K562 (cell line): ENCODE measurements at regions not wholly inside any gene's neighbourhood (a gene's known extent, or its start where the extent isn't known, plus 50 kb on each side); places are given as distances from the start of the nearest gene placed in this dataset.

Experiments used
- ATF7 ChIP-seq: fragments of 450-650 bp; IDR thresholded peaks from 2 replicates; pipeline ENCODE4 v1.7.1; 2014; ENCODE audit warnings: mild to moderate bottlenecking, moderate library complexity
- BACH1 ChIP-seq: fragments of 200-800 bp; sonication (Bioruptor generic); IDR thresholded peaks from 2 replicates; pipeline ENCODE4 v1.6.1; 2016; ENCODE audit warnings: missing genetic modification characterization, missing compliant biosample characterization
- FOXA3 ChIP-seq, 2 experiments: fragments of 450-650 bp in 1 of 2; sonication (generic) in 1 of 2; formaldehyde crosslinking; IDR thresholded peaks in 1 of 2; conservative IDR thresholded peaks in 1 of 2; 2 replicates each; pipeline versions ENCODE4 v1.4.0 to v1.8.0; 2020 to 2022; ENCODE audit warnings: mild to moderate bottlenecking in 2 of 2, missing genetic modification reagents in 1 of 2
- GABPA ChIP-seq: fragments of 200-800 bp; sonication (Bioruptor generic); conservative IDR thresholded peaks from 2 replicates; pipeline ENCODE4 v1.6.1; 2016; ENCODE audit warnings: low read depth, missing genetic modification characterization, missing compliant biosample characterization
- GTF2E2 ChIP-seq: fragments of 200-800 bp; sonication (Bioruptor generic); IDR thresholded peaks from 2 replicates; pipeline ENCODE4 v1.6.1; 2016; ENCODE audit warnings: missing genetic modification characterization, missing compliant biosample characterization
- HMG20A ChIP-seq: fragments of 450-650 bp; formaldehyde crosslinking; conservative IDR thresholded peaks from 2 replicates; pipeline ENCODE4 v1.4.0; 2020; ENCODE audit warnings: mild to moderate bottlenecking, mixed read lengths
- KAT7 ChIP-seq: sonication (generic); formaldehyde crosslinking; IDR thresholded peaks from 2 replicates; pipeline ENCODE4 v1.8.0; 2022; ENCODE audit warnings: missing genetic modification reagents, mild to moderate bottlenecking, borderline replicate concordance
- MLX ChIP-seq, 2 experiments: fragments of 450-650 bp in 1 of 2; sonication (generic) in 1 of 2; formaldehyde crosslinking; conservative IDR thresholded peaks; 2 replicates each; pipeline versions ENCODE4 v1.4.0 to v1.8.1; 2020 to 2022; ENCODE audit warnings: mild to moderate bottlenecking in 1 of 2, missing genetic modification reagents in 1 of 2
- MTF1 ChIP-seq: fragments of 250-450 bp; sonication (Bioruptor Pico); IDR thresholded peaks from 2 replicates; pipeline ENCODE4 v1.9.0; 2021; ENCODE audit warnings: moderate library complexity, mild to moderate bottlenecking, inconsistent platforms, borderline replicate concordance
- NR3C1 ChIP-seq: sonication (generic); formaldehyde crosslinking; IDR thresholded peaks from 2 replicates; pipeline ENCODE4 v1.8.1; 2022; ENCODE audit warnings: missing genetic modification reagents
- NRF1 ChIP-seq, 2 experiments: fragments of 450-650 bp; IDR thresholded peaks in 1 of 2; conservative IDR thresholded peaks in 1 of 2; 2 replicates each; pipeline ENCODE4 v1.6.1; 2014; ENCODE audit warnings: mild to moderate bottlenecking in 2 of 2
- POLR2G ChIP-seq: fragments of 200-400 bp; formaldehyde crosslinking; IDR thresholded peaks from 2 replicates; pipeline ENCODE4 v1.6.1; 2017; ENCODE audit warnings: low read depth, mild to moderate bottlenecking, antibody characterized with exemption, low read length, moderate library complexity
- RBFOX2 ChIP-seq: fragments of 200-400 bp; formaldehyde crosslinking; IDR thresholded peaks from 2 replicates; pipeline ENCODE4 v1.6.1; 2017; ENCODE audit warnings: low read depth, mild to moderate bottlenecking, low read length, moderate library complexity
- SREBF2 ChIP-seq: sonication (generic); formaldehyde crosslinking; IDR thresholded peaks from 2 replicates; pipeline ENCODE4 v1.4.0; 2020; ENCODE audit warnings: mild to moderate bottlenecking, missing genetic modification reagents
- ZC3H4 ChIP-seq: sonication (generic); formaldehyde crosslinking; IDR thresholded peaks from 2 replicates; pipeline ENCODE4 v1.9.0; 2021; ENCODE audit warnings: missing genetic modification reagents, borderline replicate concordance
- ZNF165 ChIP-seq: fragments of 250-450 bp; sonication (Bioruptor Pico); IDR thresholded peaks from 2 replicates; pipeline ENCODE4 v1.4.0; 2020; ENCODE audit warnings: borderline replicate concordance
- ZNF407 ChIP-seq: fragments of 450-650 bp; IDR thresholded peaks from 2 replicates; pipeline ENCODE4 v1.6.1; 2016; ENCODE audit warnings: low read depth
- ZNF561 ChIP-seq: fragments of 450-650 bp; formaldehyde crosslinking; conservative IDR thresholded peaks from 2 replicates; pipeline ENCODE4 v1.4.0; 2020; ENCODE audit warnings: mild to moderate bottlenecking, moderate library complexity
- ZNF589 ChIP-seq: fragments of 200-800 bp; sonication (Bioruptor generic); IDR thresholded peaks from 2 replicates; pipeline ENCODE4 v1.6.1; 2016; ENCODE audit warnings: low read depth, missing genetic modification characterization, missing compliant biosample characterization

- TF ChIP-seq NR3C1: no peak
- peak in 1 of 2 experiments; percentile 8; a peak in 1 of 4 replicates for TF ChIP-seq NRF1 (conservative IDR thresholded peaks at IDR 0.05 in 1 of 2, IDR thresholded peaks at IDR 0.05 in 1 of 2)
- TF ChIP-seq ATF7: peak; percentile 95
- TF ChIP-seq BACH1: no peak
- TF ChIP-seq POLR2G: no peak
- no peak for TF ChIP-seq ZNF407
- no peak for TF ChIP-seq HMG20A
- no peak for TF ChIP-seq MTF1 (CRISPR knock-in tag)
- peak; percentile 93 for TF ChIP-seq GTF2E2 (tag)
- no peak; a peak in 1 of 4 replicates for TF ChIP-seq FOXA3 (CRISPR knock-in tag; conservative IDR thresholded peaks at IDR 0.05 in 1 of 2, IDR thresholded peaks at IDR 0.05 in 1 of 2)
- 0 out of 4 replicates have a peak, but pooled peaks of 1 of the 2 experiments have one; percentile 81 for TF ChIP-seq MLX (CRISPR knock-in tag; conservative IDR thresholded peaks at IDR 0.05)
- peak; percentile 84; the same call in 1 of the 2 replicates for TF ChIP-seq ZC3H4 (CRISPR knock-in tag)
- TF ChIP-seq GABPA: peak; percentile 46; the same call in 1 of the 2 replicates
- no peak for TF ChIP-seq ZNF165 (CRISPR knock-in tag)
- no peak for TF ChIP-seq SREBF2 (CRISPR knock-in tag)
- no peak for TF ChIP-seq ZNF561 (CRISPR knock-in tag)
- TF ChIP-seq KAT7: peak; percentile 84; the same call in 1 of the 2 replicates
- TF ChIP-seq RBFOX2: peak; percentile 58
- peak; percentile 74; the same call in 1 of the 2 replicates for TF ChIP-seq ZNF589 (CRISPR knock-in tag)
Observed at GRCh38 chr3:42012935-42013690, 51.2 kb upstream of the ULK4 start (continued).
